Adrenal gland (tissue), 5 donors: ENCODE measurements at regions not wholly inside any gene's neighbourhood (a gene's known extent, or its start where the extent isn't known, plus 50 kb on each side); places are given as distances from the start of the nearest gene placed in this dataset.

Experiments used
- POLR2A ChIP-seq, 2 donors: fragments of 450-650 bp; IDR thresholded peaks; one replicate each; pipeline ENCODE4 v1.6.1; 2017; ENCODE audit warnings: antibody characterized with exemption in 2 of 2, mild to moderate bottlenecking in 2 of 2, moderate library complexity in 1 of 2
- TF ChIP-seq, protein P1 (sequence below), 6 experiments: fragments of 450-650 bp in 4 of 6; fragments of 200-600 bp in 2 of 6; sonication (generic) in 1 of 6; IDR thresholded peaks; 1 replicate in 5 of 6; 2 replicates in 1 of 6; pipeline versions ENCODE4 v1.5.1 to v1.8.0; 2016 to 2021; ENCODE audit warnings: antibody characterized with exemption in 6 of 6, mild to moderate bottlenecking in 2 of 6, moderate library complexity in 1 of 6
- donor health status: DM: no; HTN: no; CAD: no.

DNA sequence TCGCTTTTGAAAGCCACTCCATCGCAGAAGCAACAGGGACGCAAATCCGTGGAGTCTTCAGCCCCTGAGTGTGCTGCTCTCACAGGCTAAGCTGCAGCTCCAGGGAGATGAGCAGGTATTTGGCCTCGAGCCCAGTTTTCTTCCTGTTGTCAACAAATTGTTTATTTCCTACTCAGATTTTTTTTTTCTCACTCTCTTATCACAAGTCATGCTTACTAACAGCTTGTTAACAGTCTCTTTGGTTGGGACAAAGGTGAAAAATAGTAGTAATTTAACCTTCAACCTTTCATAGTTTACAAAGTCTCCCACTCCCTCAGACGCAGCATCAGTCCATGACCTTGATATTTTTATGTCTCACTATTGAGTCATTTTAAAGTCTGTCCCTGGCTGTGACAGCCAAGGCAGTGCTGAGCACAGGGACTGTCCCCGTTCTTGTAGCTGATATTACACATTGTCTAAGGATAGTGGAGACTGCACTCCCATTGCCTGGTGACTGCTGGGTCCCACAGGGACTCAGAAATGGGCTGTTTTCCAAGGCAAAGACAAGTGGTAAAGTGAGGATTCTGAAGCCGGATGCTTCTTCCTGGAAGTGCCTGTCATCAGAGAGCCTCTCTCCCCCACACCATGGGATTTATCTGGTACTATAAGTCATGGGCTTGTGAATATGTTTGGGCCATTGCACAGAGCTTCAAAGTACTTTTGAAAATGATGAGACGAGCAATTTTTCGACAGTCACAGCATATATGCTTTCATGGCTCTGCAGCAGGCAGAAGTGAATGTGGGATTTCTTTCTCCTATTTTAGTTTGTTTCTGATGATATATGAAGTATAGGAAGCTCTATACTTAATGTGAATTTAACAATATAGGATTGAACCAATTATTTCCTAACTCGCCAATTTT is 59.8 kb upstream of the UNC13C start:
- TF ChIP-seq, protein P1, sequence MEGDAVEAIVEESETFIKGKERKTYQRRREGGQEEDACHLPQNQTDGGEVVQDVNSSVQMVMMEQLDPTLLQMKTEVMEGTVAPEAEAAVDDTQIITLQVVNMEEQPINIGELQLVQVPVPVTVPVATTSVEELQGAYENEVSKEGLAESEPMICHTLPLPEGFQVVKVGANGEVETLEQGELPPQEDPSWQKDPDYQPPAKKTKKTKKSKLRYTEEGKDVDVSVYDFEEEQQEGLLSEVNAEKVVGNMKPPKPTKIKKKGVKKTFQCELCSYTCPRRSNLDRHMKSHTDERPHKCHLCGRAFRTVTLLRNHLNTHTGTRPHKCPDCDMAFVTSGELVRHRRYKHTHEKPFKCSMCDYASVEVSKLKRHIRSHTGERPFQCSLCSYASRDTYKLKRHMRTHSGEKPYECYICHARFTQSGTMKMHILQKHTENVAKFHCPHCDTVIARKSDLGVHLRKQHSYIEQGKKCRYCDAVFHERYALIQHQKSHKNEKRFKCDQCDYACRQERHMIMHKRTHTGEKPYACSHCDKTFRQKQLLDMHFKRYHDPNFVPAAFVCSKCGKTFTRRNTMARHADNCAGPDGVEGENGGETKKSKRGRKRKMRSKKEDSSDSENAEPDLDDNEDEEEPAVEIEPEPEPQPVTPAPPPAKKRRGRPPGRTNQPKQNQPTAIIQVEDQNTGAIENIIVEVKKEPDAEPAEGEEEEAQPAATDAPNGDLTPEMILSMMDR (IDR thresholded peaks at IDR 0.05) = no peak
- TF ChIP-seq POLR2A (IDR thresholded peaks at IDR 0.05) = no peak
